HT-29 (cell line): ENCODE measurements at regions not wholly inside any gene's neighbourhood (a gene's known extent, or its start where the extent isn't known, plus 50 kb on each side); places are given as distances from the start of the nearest gene placed in this dataset.

ENCODE experiments used
- DNase-seq: peaks from one replicate; pipeline ENCODE4 v3.0.0-alpha.2; 2015; ENCODE audit warnings: low spot score

DNA sequence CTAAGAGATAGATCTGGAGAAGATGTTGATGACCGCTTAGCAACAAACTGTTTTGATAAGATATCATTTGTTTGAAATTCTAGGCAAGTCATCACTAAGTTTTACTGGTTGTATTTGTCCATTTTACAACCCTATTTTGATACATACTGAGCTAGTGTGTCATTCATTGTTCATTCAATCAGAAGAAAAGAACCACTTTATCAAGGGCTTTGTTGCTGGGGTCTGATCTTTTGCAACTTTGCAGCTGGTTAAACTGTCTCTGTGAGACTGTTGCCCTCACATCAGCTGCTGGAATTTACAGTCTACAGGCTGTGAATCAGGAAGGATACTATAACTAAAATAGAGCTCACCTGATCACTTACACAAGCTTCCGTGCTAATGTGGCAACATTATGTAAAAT, 290.5 kb downstream of the RFC3 start:
- no peak for DNase-seq

DNA sequence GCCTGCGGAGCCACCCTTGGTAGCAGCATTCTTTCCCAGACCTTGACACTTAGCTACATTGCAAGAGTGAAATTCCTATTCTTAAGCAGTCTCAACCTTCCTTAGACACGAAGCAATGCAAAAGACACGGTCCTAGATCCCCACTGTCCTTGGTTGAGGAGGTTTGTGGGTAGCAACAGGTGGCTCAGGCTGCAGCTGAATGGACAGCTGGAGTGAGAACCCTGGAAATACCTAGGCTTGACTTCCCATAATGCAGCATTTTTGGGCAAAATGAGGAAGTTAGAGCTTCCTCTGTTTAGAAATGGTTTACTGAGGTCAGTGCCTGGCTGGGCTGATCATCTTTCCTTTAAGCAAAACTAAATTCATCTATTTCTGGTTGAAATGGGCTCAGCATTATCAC, 296.6 kb downstream of the RFC3 start:
- no peak for DNase-seq

DNA sequence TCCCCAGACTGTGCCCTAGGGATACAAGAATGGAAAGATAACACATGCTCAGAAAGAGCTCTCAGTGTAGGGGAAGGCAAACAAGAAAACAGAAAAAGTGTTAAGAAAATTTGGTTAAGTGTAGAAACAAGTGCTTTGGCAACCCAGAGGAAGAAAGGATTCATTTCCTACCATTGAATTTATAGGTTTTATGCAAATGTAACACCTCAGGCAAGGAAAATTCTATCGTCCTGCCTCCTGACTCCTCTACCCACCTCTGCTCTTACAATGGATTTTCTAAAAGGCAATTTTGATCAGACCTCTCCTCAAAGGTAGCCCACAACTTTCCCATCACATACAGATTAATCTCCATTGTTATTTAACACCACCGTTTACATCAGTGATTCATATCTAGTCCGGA, 298.7 kb downstream of the RFC3 start:
- DNase-seq: no peak

- DNase-seq: peak; percentile 69
These were observed 306.8 kb downstream of the RFC3 start for GRCh38 chr13:34124666-34125306.

- DNase-seq: no peak
These were observed 309.6 kb downstream of the RFC3 start for GRCh38 chr13:34127523-34127922.

DNA sequence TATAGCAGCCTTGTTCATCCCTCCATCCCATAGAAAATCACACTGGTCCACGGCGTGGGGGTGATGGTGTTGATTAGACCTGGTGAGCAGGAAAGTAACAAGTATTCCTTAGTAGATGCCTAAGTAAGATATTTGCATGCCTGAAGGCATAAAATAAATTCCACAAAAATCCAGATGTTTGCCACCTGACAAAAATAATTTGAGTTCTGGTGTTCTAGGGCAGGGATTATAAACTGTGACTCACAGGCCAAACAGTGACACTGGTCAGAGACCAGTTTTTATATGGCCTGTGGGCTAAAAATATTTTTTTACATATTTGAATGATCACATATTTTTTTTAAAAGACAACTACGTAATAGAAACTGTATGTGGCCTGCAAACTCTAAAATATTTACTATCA, 310.7 kb downstream of the RFC3 start:
- no peak for DNase-seq

GRCh38 chr13:34129436-34129835, 311.5 kb downstream of the RFC3 start:
- DNase-seq: no peak

GRCh38 chr13:34137200-34137599, 319.3 kb downstream of the RFC3 start:
- DNase-seq: no peak

DNA sequence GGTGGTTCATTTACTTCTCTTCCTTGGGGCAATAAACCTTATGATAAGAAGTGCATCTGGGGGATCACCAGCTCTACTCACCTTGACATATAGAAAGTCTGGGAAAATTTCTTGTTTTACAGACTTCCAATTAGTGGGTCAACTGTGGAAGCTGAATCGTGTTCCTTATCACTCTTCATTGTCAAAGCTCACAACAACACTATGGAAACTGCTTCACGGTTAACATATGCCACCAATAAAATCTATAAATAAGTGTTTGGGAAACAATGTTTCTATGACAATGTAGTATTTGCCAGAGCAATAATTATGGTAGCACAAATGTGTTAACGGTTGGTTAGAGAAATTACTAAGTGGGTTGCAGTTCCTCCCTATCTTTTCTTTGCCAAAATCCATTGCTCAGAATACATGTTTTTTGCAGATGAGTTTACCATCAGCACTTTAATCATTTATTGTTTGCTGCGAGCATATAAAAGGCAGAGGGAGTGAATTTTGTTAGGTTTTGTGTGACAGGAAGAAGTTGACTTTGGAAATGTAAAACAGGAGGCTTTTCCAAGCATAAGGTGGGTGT, 321.8 kb downstream of the RFC3 start:
- no peak for DNase-seq

- DNase-seq: no peak
These were observed 325.7 kb downstream of the RFC3 start for GRCh38 chr13:34143637-34144036.

DNA sequence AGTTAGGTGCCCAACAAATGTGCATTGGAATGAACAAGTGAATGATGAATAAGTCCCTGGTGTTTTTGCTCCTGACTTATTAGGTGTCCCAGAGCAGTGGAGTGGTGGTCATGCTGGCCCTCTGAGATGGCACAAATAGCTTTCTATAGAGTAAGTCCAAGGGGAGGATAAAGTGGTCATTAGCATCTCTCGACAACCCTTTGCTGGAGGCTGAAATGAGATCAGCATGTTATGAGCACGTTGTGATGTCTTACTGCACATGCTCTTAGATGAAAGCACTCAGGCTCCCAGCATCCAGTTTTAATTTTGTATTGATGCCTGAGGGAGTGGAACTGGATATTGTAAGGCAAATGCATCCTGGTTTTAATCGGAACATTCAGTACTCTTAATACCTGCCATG, 326.2 kb downstream of the RFC3 start:
- no peak for DNase-seq

DNA sequence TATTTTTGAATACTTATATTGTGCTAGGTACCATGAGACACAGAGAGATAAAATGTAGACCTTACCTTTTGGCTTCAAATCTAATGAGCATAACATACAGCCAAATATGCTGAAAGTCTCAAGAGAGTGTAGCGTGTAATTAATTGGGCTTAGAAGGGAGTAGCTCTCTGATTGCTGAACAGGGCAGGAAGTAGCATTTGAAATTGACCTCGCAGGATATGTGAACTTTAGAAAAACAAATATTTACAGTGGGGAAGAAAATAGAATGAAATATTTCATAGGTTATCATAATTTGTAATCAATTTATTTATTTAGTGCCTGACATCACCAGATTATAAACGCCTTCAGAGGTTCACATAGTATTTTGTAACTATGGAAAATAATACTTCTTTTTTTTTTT, 327.1 kb downstream of the RFC3 start:
- DNase-seq: peak; percentile 59

DNA sequence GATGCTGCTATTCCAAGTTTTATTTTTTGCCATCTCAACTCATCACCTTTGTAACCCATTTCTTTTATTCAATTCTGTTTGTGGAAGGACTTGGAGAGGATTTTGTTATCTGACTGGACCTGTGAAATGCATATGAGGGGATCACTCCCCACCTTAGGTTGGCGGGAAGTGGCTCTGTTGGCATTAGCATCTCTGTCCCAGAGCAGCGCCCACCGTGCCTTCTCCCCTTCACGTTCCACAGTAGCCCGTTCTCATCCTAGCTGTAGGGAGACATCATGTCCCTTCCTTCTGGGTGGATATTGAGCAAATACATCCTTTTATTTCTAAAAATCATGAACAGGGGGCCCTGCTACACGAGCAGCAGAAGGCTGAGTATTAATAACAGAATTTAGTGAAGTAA, 330.4 kb downstream of the RFC3 start:
- no peak for DNase-seq

GRCh38 chr13:34151885-34152284, 333.9 kb downstream of the RFC3 start:
- DNase-seq: peak; percentile 70

GRCh38 chr13:34152409-34152808, 334.5 kb downstream of the RFC3 start:
- no peak for DNase-seq

GRCh38 chr13:34152996-34153395, 335.0 kb downstream of the RFC3 start:
- no peak for DNase-seq

GRCh38 chr13:34153428-34154180, 335.7 kb downstream of the RFC3 start:
- no peak for DNase-seq

GRCh38 chr13:34155931-34156607, 338.1 kb downstream of the RFC3 start:
- peak; percentile 89 for DNase-seq

- peak; percentile 99 for DNase-seq
These were observed 339.0 kb downstream of the RFC3 start for GRCh38 chr13:34156841-34157365.

GRCh38 chr13:34159946-34160345, 342.0 kb downstream of the RFC3 start:
- DNase-seq: no peak

DNA sequence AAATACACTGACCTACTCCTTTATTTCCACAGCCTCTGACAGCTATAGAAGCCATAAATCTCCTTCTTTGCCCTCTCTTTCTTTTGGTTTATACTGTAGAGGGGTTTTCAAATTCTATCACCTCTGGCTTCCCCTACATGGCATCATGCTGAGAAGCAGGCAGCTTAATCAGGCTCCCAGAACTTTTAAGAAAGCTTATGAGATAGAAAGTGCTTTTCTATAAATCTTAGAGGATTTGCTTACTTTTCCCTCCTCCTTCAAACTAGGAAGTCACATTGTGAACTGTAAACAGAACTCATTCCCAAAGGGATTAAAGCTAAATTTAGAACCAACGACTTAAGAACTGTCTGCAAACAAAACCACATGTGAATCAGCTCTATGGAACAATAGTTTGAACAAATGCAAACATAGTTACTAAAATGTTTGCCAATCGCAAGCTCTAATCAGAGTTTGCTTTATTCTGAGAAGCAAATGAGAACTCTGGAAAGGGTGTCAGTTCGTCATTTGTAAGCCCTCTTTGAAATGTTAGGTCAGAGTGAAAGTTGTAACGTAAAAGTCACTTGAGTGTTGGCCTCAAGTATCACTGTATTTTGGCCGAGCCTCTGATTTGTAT, 344.1 kb downstream of the RFC3 start:
- DNase-seq: peak; percentile 81

GRCh38 chr13:34162544-34162933, 344.6 kb downstream of the RFC3 start:
- DNase-seq: no peak
